ENCODE measurements at regions not wholly inside any gene's neighbourhood (a gene's known extent, or its start where the extent isn't known, plus 50 kb on each side); places are given as distances from the start of the nearest gene placed in this dataset.

GRCh38 chr7:118350260-118350659, 125.8 kb downstream of the ANKRD7 start:
- TF ChIP-seq CTCF (optimal IDR thresholded peaks at IDR 0.05 in 1 of 3, IDR thresholded peaks at IDR 0.05 in 1 of 3, conservative IDR thresholded peaks at IDR 0.05 in 1 of 3; ENCODE audit: extremely low read depth in 1 of 3, insufficient read depth in 2 of 3, low read length in 3 of 3), result no peak
- TF ChIP-seq EZH2 (IDR thresholded peaks at IDR 0.05; ENCODE audit: low read length), result no peak

All from keratinocyte (primary cell).